Spleen (tissue), 11 donors: ENCODE measurements at regions not wholly inside any gene's neighbourhood (a gene's known extent, or its start where the extent isn't known, plus 50 kb on each side); places are given as distances from the start of the nearest gene placed in this dataset.

Experiments
- DNase-seq: peaks from one replicate; pipeline ENCODE4 v3.0.0-alpha.2; 2020
- H3K27ac ChIP-seq, 8 donors: fragments of 200-600 bp; sonication (generic) in 7 of 8; 1 replicate in 4 of 8; 2 replicates in 4 of 8; pipeline versions ENCODE4 v1.5.0 to v1.8.0; 2016 to 2021; ENCODE audit warnings: inconsistent platforms in 4 of 8, mild to moderate bottlenecking in 4 of 8, moderate library complexity in 1 of 8
- H3K27me3 ChIP-seq, 7 donors: fragments of 200-600 bp; sonication (generic) in 6 of 7; replicated peaks in 1 of 7; 1 replicate in 4 of 7; 2 replicates in 3 of 7; pipeline versions ENCODE4 v1.5.0 to v1.8.0; 2016 to 2021; ENCODE audit warnings: inconsistent platforms in 3 of 7, mild to moderate bottlenecking in 1 of 7
- H3K36me3 ChIP-seq, 6 donors: fragments of 200-600 bp; sonication (generic) in 5 of 6; 1 replicate in 4 of 6; 2 replicates in 2 of 6; pipeline versions ENCODE4 v1.5.0 to v1.8.0; 2016 to 2021; ENCODE audit warnings: inconsistent platforms in 2 of 6
- H3K4me1 ChIP-seq, 6 donors: fragments of 200-600 bp; sonication (generic) in 5 of 6; 1 replicate in 3 of 6; 2 replicates in 3 of 6; pipeline versions ENCODE4 v1.5.0 to v1.8.0; 2016 to 2021; ENCODE audit warnings: inconsistent platforms in 3 of 6
- H3K4me3 ChIP-seq, 8 donors: fragments of 200-600 bp; sonication (generic) in 7 of 8; 1 replicate in 4 of 8; 2 replicates in 4 of 8; pipeline versions ENCODE4 v1.5.0 to v1.8.0; 2016 to 2021; ENCODE audit warnings: inconsistent platforms in 4 of 8, mild to moderate bottlenecking in 4 of 8, moderate library complexity in 2 of 8
- H3K9me3 ChIP-seq, 8 donors: fragments of 200-600 bp; sonication (generic) in 7 of 8; 1 replicate in 4 of 8; 2 replicates in 4 of 8; pipeline versions ENCODE4 v1.5.0 to v1.8.0; 2016 to 2021; ENCODE audit warnings: inconsistent platforms in 4 of 8
- CTCF ChIP-seq, 11 experiments: fragments of 200-600 bp in 7 of 11; fragments of 450-650 bp in 4 of 11; sonication (generic) in 4 of 11; IDR thresholded peaks in 8 of 11; conservative IDR thresholded peaks in 3 of 11; 1 replicate in 7 of 11; 2 replicates in 4 of 11; pipeline versions ENCODE4 v1.4.0 to v1.8.0; 2016 to 2021; ENCODE audit warnings: antibody characterized with exemption in 11 of 11, inconsistent platforms in 4 of 11, mild to moderate bottlenecking in 1 of 11
- POLR2A ChIP-seq, 3 donors: fragments of 450-650 bp; IDR thresholded peaks; one replicate each; pipeline ENCODE4 v1.5.1; 2017; ENCODE audit warnings: antibody characterized with exemption in 3 of 3, mild to moderate bottlenecking in 1 of 3
- POLR2AphosphoS5 ChIP-seq, 3 donors: sonication (generic); formaldehyde crosslinking; IDR thresholded peaks; one replicate each; pipeline ENCODE4 v1.5.1; 2017; ENCODE audit warnings: antibody characterized with exemption in 3 of 3
- WGBS, 5 donors: extraction: QIAGEN DNeasy Blood & Tissue Kit in 3 of 5; methylation state at CpG; one replicate each; pipeline versions ENCODE4 v1.1.5 to v1.1.7; 2013 to 2018; 5-methylcytosine and 5-hydroxymethylcytosine counted together
- intact Hi-C: fragments of 100-400 bp; cut with DNase I; formaldehyde crosslinking; loops from one replicate; pipeline ENCODE4 v1.15.0; 2023; ENCODE audit warnings: low total_unique reads
- donor health status: healthy with polysubstance abuse.
- donor health status: DM: no; HTN: no; CAD: no; lungs with moderate emphysema.
- donor health status: DM: no; HTN: no; CAD: no.
- donor health status: Bipolar disorder and iron deficiency.
- donor health status: healthy.
- donor health status: DM: no; HTN: no; CAD: no.
- donor health status: DM: yes; HTN: yes; CAD: no.

GRCh38 chr9:115944166-115944948 lies 209.2 kb upstream of the PAPPA start:
- WGBS, 5 donors = 68 to 81% (median 72%) methylated on average over 9 to 10 of the region's 10 CpGs
- H3K4me3 ChIP-seq = no peak overlapping the region
- H3K4me1 ChIP-seq = no peaks in the 10 kb centered on the region
- H3K27me3 ChIP-seq = no peaks in the 10 kb centered on the region
- no peaks in the 10 kb centered on the region for H3K36me3 ChIP-seq
- peak overlapping the region in 6 of 8 donors; percentile 6 to 72 (median 68) for H3K27ac ChIP-seq
- intact Hi-C loops = no loop called here
- H3K9me3 ChIP-seq = peaks cover 0 to 3% (median 0%) of the 10 kb centered on the region in 8 donors
- TF ChIP-seq POLR2AphosphoS5 (IDR thresholded peaks at IDR 0.05) (peak in 2 of 3 donors; percentile 53 to 69), CTCF (IDR thresholded peaks at IDR 0.05 in 8 of 11, conservative IDR thresholded peaks at IDR 0.05 in 3 of 11) (no peak)
- DNase-seq = no peak

- intact Hi-C loops = no loop called here
- TF ChIP-seq POLR2AphosphoS5 (IDR thresholded peaks at IDR 0.05) (no peak), CTCF (IDR thresholded peaks at IDR 0.05 in 8 of 11, conservative IDR thresholded peaks at IDR 0.05 in 3 of 11) (no peak), POLR2A (IDR thresholded peaks at IDR 0.05) (no peak)
- Histone ChIP-seq H3K4me1 (no peaks in the 10 kb centered on the region), H3K4me3 (no peak overlapping the region), H3K9me3 (peaks cover 0 to 3% (median 0%) of the 10 kb centered on the region in 8 donors), H3K36me3 (no peaks in the 10 kb centered on the region), H3K27me3 (no peaks in the 10 kb centered on the region), H3K27ac (peak overlapping the region in 5 of 8 donors; percentile 38 to 70 (median 66))
- no peak for DNase-seq
Measured at GRCh38 chr9:115945009-115945431, 208.6 kb upstream of the PAPPA start.

GRCh38 chr9:115946530-115946929 lies 207.1 kb upstream of the PAPPA start:
- H3K4me1 ChIP-seq = no peaks in the 10 kb centered on the region

More at GRCh38 chr9:115946530-115946929, 207.1 kb upstream of the PAPPA start:
- TF ChIP-seq CTCF (IDR thresholded peaks at IDR 0.05 in 8 of 11, conservative IDR thresholded peaks at IDR 0.05 in 3 of 11) (no peak), POLR2A (IDR thresholded peaks at IDR 0.05) (no peak), POLR2AphosphoS5 (IDR thresholded peaks at IDR 0.05) (no peak)
- 47 to 61% (median 59%) methylated on average over 2 of the region's 2 CpGs for WGBS, 5 donors
- Histone ChIP-seq H3K27ac (no peak overlapping the region), H3K9me3 (peaks cover 0 to 3% (median 0%) of the 10 kb centered on the region in 8 donors), H3K4me3 (no peak overlapping the region), H3K27me3 (no peaks in the 10 kb centered on the region), H3K36me3 (no peaks in the 10 kb centered on the region)
- intact Hi-C loops = no loop called here
- no peak for DNase-seq
